Liver (tissue), 3 donors: ENCODE measurements at regions not wholly inside any gene's neighbourhood (a gene's known extent, or its start where the extent isn't known, plus 50 kb on each side); places are given as distances from the start of the nearest gene placed in this dataset.

ENCODE experiments used
- GABPA ChIP-seq, 2 donors: IDR thresholded peaks in 1 of 2; conservative IDR thresholded peaks in 1 of 2; 2 replicates each; pipeline ENCODE4 v1.6.1; 2016; ENCODE audit warnings: antibody characterized with exemption in 2 of 2, mild to moderate bottlenecking in 1 of 2, moderate library complexity in 1 of 2
- JUND ChIP-seq, 2 donors: IDR thresholded peaks; 2 replicates each; pipeline ENCODE4 v1.6.1; 2016; ENCODE audit warnings: antibody characterized with exemption in 2 of 2
- TAF1 ChIP-seq: conservative IDR thresholded peaks from 2 replicates; pipeline ENCODE4 v1.6.1; 2016; ENCODE audit warnings: antibody characterized with exemption, mild to moderate bottlenecking
- TF ChIP-seq, protein P1 (sequence below): fragments of 150-350 bp; IDR thresholded peaks from 2 replicates; pipeline ENCODE4 v1.5.1; 2017; ENCODE audit warnings: improper control_type of control experiment, low read depth, low read length; ENCODE audit not compliant: missing input control
- donor health status: healthy.
- donor health status: healthy.

DNA sequence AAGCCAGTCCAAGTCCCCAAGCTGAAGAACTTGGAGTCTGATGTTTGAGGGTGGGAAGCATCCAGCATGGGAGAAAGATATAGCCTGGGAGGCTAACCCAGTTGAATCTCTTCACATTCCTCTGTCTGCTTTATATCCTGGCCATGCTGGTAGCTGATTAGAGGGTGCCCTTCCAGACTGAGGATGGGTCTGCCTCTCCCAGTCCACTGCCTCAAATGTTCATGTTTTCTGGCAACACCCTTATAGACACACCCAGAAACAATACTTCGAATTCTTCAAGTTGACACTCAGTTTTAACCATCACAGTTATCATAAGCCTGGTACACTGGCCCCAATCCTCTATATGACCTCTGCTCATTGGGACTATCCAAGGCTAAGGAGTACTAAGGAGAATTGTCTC lies 124.1 kb upstream of the WDR1 start:
- TF ChIP-seq, protein P1, sequence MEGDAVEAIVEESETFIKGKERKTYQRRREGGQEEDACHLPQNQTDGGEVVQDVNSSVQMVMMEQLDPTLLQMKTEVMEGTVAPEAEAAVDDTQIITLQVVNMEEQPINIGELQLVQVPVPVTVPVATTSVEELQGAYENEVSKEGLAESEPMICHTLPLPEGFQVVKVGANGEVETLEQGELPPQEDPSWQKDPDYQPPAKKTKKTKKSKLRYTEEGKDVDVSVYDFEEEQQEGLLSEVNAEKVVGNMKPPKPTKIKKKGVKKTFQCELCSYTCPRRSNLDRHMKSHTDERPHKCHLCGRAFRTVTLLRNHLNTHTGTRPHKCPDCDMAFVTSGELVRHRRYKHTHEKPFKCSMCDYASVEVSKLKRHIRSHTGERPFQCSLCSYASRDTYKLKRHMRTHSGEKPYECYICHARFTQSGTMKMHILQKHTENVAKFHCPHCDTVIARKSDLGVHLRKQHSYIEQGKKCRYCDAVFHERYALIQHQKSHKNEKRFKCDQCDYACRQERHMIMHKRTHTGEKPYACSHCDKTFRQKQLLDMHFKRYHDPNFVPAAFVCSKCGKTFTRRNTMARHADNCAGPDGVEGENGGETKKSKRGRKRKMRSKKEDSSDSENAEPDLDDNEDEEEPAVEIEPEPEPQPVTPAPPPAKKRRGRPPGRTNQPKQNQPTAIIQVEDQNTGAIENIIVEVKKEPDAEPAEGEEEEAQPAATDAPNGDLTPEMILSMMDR = no peak
- TF ChIP-seq TAF1 (no peak), GABPA (IDR thresholded peaks at IDR 0.05 in 1 of 2, conservative IDR thresholded peaks at IDR 0.05 in 1 of 2) (no peak), JUND (IDR thresholded peaks at IDR 0.05) (no peak)
